HG03457 (cell line): ENCODE measurements at regions not wholly inside any gene's neighbourhood (a gene's known extent, or its start where the extent isn't known, plus 50 kb on each side); places are given as distances from the start of the nearest gene placed in this dataset.

Experiments used
- ATAC-seq: cut with Tn5 transposase; IDR thresholded peaks from one replicate; pipeline ENCODE4 v1.9.1; 2021; ENCODE audit warnings: moderate number of reproducible peaks; ENCODE audit not compliant: unreplicated experiment

DNA sequence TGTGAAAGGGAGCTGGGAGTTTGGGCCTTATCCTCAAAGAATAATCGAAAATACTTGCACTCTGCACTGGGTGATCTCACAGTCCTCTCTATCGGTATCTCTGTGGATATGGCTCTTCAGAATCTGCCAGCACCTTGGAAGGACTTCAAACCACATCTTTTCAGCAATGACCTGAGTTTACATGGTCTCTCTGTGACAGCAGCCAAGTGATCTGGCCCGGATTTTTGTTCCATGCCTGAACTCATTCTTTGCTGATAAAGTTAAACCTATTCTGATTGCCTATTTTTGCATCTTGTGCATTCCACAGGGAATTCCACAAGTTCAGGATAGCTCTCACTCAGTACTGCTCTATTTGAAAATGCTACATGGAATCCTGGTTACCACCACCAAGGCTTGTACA is 98.9 kb downstream of the HDGFL1 start:
- no peak for ATAC-seq

- ATAC-seq, result no peak
Observed at GRCh38 chr6:22668717-22669116, 99.4 kb downstream of the HDGFL1 start.

GRCh38 chr6:22670605-22671004 is 101.2 kb downstream of the HDGFL1 start:
- no peak for ATAC-seq

GRCh38 chr6:22673474-22673873 is 104.1 kb downstream of the HDGFL1 start:
- ATAC-seq, result no peak

- ATAC-seq, result no peak
Observed at GRCh38 chr6:22680950-22681349, 111.6 kb downstream of the HDGFL1 start.

DNA sequence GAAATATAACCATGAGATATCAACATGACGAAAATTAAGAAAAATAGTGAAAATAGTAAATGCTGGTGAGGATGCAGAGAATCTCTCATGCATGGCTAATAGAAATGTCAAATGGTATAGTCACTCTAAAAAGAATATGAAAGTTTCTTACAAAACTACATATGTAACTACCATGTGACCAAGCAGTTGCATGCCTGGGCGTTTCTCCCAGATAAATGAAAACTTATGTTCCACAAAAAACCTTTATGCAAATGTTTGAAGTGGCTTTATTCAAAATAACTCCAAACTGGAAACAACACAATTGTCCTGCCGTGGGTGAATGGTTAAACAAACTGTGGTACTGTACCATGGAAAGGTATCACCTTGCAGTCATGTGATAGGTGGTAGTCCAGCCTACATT is 112.4 kb downstream of the HDGFL1 start:
- no peak for ATAC-seq

GRCh38 chr6:22682979-22683378 is 113.6 kb downstream of the HDGFL1 start:
- ATAC-seq, result no peak

- no peak for ATAC-seq
Observed at GRCh38 chr6:22690446-22690845, 121.1 kb downstream of the HDGFL1 start.

DNA sequence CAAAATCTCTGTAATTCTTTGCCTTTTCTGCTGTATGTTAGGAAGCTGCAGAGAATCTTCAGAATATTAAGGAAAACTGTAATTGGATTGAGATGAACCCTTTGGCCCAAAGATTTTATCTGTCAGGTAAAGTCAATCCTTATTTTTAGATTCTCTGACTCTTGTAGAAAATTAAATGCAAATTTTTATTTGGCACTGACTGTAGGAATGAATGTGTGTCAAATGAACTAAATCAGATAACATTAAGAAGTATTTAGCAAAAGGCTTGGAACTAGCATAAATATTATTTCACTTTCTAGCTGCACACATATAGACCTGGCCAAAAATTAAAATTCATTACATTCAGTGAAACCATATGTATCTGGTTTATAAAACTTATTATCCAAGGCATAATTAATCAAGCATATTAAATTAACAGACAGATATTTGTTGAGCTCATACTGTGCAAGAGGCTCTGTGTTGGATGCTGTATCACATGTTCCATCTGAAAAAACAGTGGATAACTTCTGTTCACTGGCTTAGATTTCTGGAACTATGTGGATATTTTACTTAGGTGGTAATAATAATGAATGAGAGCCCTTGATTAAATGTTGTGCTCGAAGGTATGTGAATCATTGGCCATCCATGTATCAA is 124.8 kb downstream of the HDGFL1 start:
- no peak for ATAC-seq

DNA sequence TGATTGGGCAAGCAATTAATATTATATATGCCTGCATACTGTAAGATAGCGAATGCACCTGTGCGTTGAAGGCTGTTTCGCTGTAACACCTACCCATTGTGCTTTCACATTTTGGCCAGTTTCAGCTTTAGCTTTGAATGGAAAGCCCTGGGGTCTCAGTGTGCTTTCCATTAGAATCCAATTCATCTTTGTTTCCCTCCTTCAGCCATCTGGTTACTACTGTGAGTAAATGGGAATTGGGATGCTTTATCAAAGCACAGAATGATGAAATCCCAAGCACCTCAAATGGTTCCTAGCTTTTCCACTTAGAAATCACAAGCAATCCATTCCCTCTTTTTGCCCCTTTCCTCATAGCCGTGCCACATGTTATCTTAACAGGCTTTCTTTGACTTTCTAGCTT is 127.1 kb downstream of the HDGFL1 start:
- no peak for ATAC-seq

DNA sequence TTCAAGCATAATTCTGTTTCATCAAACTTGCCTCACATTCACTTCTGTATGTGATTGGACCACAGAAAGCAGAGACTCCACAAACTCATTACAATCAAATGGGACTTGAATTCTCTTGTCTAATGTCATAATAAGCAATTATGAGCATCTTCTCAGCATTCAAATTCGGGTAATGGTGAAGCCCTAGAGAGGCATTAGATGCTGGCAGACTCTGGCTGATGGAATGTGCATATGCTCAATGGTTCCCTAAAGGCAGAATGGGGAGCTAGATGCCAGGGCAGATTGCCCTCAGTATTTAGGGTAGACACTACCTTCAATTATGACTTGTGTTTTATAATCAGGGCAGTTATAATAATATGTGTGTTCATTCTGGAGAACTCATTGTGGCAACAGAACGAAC is 127.9 kb downstream of the HDGFL1 start:
- no peak for ATAC-seq

DNA sequence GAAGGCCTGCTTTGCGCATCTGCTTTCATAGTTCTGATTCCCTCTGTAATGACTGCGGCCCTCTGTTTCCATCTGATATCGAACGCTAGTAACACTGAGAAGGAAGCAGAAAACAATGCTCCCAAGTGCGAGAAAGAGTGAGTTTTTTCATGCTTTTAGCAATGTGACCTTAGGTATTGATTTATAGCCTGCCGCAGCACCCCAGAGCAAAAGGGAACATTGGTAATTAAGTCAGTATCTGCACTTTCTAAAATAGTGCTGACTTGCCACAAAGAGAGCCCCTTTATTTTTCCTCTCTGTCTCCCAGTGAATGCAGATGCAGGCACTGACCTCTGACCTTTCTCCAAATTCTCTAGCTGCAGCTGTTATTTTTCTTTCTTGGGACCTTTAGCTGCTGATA is 129.8 kb downstream of the HDGFL1 start:
- no peak for ATAC-seq

GRCh38 chr6:22706651-22707050 is 137.3 kb downstream of the HDGFL1 start:
- ATAC-seq, result no peak

DNA sequence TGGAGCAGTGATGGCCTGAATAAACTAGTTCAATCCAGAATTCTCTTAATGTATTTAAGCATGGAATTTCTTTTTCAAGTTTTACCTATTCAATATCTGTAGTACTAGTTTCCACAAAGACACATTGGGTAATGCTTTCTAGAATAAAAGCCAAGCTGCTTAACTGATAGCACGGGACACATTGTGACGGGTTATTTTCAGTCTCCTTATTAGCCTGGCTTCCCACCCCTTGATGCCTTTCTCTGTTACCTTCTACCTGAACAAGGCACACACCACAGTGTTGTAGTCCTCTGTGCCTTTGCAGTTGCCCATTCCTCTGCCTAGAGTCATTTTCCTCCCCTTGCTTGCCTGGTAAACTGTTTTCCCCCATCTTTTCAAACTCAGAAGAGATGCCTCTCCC is 139.1 kb downstream of the HDGFL1 start:
- ATAC-seq, result no peak

- ATAC-seq, result no peak
Observed at GRCh38 chr6:22709803-22710202, 140.4 kb downstream of the HDGFL1 start.

DNA sequence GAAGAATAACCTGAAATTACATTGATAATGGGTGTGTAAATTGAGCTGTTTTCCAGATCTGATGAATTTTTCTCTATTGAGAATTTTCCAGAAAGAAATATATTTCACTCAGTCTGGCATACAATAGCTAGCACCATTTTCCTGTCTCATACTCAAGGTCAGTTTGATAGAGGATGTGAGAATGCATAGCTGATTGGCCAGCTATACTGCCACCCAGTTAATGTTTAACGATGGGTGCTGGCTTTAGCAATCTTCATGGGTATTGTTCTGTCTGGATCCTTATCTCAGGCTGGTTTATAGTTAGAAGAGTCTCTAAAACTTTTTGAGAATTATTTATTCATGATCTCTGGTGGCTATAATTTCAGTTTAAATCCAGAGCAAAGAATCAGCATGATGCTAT is 147.4 kb downstream of the HDGFL1 start:
- no peak for ATAC-seq

DNA sequence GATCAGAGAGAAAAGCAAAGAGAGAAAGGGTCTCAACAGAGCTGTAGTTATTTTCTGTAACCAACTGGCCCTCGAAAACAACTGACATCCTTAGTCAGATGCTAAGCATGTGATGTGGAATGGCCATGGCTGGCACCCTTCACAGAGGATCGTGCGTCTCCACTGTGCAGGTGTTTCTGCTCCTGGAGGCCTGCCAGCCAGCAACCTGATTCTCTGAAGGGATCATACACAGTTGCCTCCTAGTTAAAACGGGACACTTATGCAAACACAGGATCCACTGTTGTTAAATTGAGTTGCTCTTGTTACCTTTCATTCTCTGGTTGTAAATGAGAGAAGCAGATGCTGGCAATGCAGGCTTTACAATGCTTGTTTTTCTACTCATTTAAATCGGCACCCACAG is 148.5 kb downstream of the HDGFL1 start:
- ATAC-seq, result no peak

- no peak for ATAC-seq
Observed at GRCh38 chr6:22722913-22723312, 153.5 kb downstream of the HDGFL1 start.

GRCh38 chr6:22726966-22727365 is 157.6 kb downstream of the HDGFL1 start:
- no peak for ATAC-seq

DNA sequence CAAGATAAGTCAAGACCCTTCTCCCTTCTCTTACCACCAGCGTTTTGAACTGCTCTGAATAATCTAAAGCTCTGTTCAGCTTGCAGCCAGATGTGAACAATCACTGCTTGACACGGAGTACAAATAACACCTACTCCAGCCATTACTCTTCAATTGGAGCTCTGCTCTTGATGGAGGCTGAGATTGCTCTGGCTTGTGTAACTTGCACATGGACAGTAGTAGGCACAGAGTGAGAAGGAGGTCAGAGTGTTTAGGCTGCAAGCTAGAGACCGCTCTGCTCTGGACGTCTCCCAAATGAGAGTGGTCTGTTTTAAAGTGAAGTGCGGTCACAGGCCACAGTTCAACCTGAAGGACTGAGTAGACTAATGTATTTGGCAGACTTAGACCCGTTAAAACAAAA is 158.3 kb downstream of the HDGFL1 start:
- ATAC-seq, result no peak

GRCh38 chr6:22732176-22732970 is 163.0 kb downstream of the HDGFL1 start:
- ATAC-seq, result no peak

DNA sequence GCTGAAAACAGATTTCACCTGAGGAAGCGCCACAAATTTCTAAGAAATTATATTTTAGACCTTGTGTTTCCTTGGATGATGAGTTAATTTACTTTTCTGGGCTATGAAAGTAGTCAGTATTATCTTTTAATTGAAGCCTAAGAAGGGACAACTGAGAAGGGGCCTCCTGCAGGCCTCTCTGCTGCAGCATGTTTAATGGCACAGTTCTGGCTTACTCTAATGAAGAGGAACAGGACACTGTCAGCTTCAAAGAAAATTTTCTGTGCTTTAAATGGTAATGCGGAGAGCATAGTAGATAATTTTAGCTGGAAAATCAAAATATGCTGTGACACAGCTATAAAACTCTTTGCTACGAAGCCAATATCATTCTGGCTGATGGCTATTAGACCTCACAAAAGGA is 167.4 kb downstream of the HDGFL1 start:
- ATAC-seq, result no peak

DNA sequence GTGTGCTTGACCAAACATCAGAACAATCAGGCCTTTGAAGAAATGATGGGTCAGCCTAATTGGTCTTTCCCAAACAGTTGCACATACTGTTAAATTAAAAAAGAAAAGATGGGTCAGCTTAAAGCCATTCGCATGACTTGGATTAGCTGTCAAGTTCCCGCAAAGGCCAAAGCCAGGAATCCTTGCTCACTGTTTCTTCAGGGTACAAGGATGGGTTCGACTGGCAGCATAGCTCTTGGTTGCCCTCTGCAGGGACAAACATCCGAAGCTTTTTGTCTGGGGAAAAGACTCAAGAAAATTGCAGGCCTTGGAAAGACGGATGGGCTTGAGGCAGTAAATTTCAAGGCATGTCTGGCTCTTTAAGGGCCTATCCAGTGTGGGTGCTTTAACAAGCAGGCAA is 168.0 kb downstream of the HDGFL1 start:
- ATAC-seq, result no peak
